SK-N-DZ (cell line): ENCODE measurements at regions not wholly inside any gene's neighbourhood (a gene's known extent, or its start where the extent isn't known, plus 50 kb on each side); places are given as distances from the start of the nearest gene placed in this dataset.
"Not testable (repeated sequence)": the region's sequence is repeated elsewhere in the genome, so short reads cannot be mapped to it uniquely, and the experiment has no call there.

Experiments used
- DNase-seq: peaks from one replicate; pipeline ENCODE4 v3.0.0-alpha.2; 2015; ENCODE audit warnings: low spot score

- DNase-seq, result no peak
These were observed 70.0 kb downstream of the MZT1 start for GRCh38 chr13:72657379-72657778.

GRCh38 chr13:72656357-72656756, 71.1 kb downstream of the MZT1 start:
- no peak for DNase-seq

DNA sequence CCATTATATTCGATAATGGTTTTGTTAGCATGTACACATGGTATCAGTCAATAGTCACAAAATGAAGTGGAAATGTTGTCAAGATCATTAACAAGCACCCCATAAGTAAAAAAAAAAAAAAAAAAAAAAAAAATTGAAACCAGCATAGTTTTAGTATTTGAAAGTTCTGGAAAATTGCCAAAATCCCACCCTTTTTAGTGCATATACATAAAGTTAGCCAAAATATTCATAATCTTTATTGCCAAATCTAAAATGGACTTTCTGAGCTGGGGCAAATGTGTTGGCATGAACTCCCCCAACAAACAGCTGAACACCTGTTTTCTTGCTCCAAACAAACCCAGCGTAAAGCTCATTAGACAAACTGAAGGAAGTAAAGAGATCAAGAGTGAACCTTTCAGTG, 73.9 kb downstream of the MZT1 start:
- no peak for DNase-seq

GRCh38 chr13:72652681-72653080, 74.7 kb downstream of the MZT1 start:
- DNase-seq, result no peak

- peak; percentile 68 for DNase-seq
These were observed 76.3 kb downstream of the MZT1 start for GRCh38 chr13:72651144-72651543.

DNA sequence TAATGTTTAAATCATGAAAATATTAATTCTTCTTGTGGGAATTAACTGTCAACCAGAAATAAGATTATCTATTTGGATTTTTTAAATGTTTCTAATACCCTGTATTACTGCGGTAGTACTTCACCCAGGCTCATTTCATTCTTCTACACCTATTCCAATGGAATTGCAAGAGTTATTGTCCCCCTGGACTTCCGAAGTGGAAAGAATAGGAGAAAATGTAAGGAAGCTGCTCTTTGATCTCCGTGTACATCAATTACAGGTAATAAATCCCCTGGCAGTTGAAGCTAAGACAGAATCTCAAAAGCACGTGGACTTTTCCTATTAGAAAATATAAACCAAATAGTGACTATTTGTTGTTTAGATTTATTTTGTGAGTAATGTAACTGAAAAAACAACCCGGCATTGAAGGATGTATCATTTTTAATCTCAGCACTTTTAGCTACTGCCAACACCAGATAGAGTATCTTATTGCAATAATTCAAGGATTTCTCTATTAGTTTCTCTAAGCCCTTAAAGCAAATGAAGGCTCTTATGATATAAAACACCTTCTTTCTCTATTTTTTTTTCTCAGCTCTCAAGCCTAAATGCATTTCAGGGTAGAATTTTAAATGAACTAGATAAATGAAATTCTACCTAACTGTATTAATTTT, 77.3 kb downstream of the MZT1 start:
- no peak for DNase-seq

- DNase-seq, result peak; percentile 28
These were observed 78.8 kb downstream of the MZT1 start for GRCh38 chr13:72648513-72649065.

- no peak for DNase-seq
These were observed 80.0 kb downstream of the MZT1 start for GRCh38 chr13:72647422-72647821.

DNA sequence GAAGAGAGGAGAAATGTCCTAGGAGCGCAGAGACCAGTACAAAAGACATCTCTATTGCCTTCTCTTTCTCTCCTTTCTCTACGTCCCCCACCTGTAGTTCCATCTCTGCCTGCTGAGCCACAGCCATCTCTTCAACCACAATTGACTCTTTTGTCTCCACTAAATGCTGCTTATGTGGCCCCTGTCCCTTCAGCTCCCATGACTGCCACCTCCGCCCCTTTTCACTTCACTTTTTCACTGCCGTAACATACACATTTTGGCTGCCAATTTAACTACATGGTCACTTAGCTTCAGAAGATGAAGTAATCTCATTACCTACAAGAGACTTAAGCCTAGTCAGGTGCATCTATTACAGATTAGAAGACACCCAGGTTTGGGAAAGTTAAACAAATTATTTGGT, 81.9 kb downstream of the MZT1 start:
- no peak for DNase-seq

DNA sequence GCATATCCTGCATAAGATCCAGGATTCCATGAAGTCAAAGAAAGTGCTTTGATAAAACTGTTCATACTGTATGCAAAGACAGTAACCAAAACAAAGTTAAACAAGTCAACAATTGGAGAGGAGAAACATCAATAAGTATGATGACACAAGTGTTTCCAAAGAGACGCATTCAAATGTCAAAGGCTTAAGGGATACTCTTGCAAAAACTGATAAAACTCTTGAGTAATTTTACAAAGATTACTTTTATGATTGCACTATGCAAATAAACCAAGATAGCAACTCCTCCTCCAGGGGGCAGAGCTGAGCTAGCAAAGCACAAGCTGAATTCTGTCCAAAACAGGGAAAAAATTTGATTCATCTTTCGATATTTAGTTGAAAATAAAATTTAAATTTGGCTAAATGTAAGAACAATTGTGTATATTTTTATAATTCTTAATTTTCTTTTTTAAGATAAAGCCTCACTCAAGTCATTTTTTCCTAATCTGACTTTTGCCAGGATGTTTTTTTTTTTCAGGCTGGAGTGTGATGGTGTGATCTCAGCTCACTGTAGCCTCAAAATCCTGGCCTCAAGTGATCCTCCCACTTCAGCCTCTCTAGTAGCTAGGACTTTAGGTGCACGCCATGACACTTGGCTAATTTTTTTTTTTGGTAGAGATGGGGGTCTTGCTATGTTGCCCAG, 84.0 kb downstream of the MZT1 start:
- peak; percentile 13 for DNase-seq

GRCh38 chr13:72639377-72639776, 88.1 kb downstream of the MZT1 start:
- DNase-seq, result no peak

DNA sequence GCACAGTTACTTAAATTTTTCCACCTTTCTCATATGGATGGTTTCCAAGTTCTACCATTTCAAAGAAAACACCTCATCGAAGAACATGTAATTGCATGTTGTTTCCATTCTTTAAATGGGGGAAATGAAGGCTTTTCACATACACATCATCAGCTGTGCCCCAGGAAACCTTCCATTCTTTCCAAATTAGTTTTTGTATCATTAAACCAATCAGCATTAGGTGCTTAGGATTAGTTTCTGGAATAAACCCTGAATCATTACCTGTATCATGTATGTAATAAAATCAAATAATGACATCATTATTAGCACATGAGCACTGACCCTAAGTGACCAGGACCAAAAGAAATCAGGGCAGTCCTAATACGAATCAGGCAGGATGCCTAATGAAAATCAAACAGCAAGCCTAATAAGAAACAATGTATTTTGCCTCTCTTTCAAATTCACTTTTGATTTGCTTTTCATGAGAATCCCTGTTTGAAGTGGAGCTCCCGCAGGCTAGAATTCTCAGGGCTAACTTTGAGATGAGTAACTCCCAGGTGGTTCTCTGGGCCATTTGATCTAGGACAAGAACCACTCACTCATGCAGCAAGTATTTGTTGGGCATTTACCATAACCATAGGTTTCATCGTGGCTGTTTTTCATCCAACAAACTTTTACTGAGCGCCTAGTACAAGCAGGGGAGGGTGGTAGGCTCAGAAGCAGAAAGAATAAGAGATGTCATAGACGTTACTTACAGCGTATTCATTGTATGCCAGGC, 89.2 kb downstream of the MZT1 start:
- no peak for DNase-seq

DNA sequence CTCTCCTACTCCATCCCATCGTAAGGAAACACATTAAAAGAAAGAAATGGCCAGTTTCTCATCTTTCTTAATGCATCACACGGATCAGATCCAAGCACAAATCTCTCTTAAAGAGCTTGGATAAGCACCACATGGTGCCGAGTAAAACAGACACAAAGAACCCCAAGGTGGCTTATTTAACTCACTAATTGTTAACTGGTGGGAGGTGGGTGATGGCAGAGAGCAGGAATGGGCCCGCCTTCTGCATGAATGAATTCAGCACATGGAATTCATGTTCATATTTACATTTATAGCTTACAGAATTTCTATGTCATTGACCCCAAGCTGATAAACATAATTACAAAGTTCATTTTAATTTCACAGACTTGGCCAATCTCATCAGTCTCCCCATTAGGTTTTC, 89.9 kb downstream of the MZT1 start:
- DNase-seq, result no peak

GRCh38 chr13:72634859-72635258, 92.6 kb downstream of the MZT1 start:
- DNase-seq, result no peak

GRCh38 chr13:72622546-72622945, 104.9 kb downstream of the MZT1 start:
- DNase-seq, result no peak

DNA sequence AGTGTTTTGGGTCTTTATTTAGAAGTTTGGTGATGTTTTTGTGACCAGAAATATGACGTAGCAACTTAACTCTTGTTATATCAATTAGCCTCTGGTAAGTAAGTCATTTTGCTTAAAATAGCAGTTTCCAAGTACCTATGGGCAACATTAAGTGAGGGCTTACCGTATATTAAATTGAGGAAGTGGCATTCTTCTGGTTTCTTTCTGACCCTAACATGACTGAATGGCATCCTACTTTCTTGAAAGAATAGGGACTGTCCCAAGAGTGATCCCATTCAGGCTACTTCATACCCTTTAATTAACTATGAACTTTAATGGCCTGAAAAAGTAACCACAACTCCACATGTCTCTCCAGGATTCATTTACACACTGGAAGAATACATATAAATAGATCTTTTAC, 106.6 kb downstream of the MZT1 start:
- DNase-seq, result no peak

GRCh38 chr13:72617951-72618350, 109.5 kb downstream of the MZT1 start:
- no peak for DNase-seq

DNA sequence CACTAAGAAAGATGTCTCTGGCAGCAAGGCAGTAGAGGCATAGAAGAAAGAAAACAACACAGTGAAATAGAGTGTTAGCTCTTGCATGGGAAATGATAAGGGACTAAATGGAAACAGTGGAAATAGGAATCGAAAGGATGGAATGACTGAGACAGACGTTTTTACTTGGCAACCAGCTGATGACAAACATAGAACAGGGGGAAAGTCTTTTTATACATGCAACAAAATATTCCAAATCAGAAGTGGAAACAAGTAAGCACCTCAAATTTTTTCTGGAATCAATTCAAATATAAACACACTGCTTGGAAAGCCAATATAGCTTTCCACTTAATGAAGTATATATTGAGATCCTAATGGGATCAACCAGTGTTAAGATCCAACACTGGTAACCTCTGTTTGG, 110.2 kb downstream of the MZT1 start:
- DNase-seq, result no peak

DNA sequence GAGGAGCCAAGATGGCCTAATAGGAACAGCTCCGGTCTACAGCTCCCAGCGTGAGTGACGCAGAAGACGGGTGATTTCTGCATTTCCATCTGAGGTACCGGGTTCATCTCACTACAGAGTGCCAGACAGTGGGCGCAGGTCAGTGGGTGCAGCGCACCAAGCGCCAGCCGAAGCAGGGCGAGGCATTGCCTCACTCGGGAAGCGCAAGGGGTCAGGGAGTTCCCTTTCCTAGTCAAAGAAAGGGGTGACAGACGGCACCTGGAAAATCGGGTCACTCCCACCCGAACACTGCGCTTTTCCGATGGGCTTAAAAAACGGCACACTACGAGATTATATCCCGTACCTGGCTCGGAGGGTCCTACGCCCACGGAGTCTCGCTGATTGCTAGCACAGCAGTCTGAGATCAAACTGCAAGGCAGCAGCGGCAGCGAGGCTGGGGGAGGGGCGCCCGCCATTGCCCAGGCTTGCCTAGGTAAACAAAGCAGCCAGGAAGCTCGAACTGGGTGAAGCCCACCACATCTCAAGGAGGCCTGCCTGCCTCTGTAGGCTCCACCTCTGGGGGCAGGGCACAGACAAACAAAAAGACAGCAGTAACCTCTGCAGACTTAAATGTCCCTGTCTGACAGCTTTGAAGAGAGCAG, 117.1 kb downstream of the MZT1 start:
- not testable (repeated sequence) for DNase-seq

DNA sequence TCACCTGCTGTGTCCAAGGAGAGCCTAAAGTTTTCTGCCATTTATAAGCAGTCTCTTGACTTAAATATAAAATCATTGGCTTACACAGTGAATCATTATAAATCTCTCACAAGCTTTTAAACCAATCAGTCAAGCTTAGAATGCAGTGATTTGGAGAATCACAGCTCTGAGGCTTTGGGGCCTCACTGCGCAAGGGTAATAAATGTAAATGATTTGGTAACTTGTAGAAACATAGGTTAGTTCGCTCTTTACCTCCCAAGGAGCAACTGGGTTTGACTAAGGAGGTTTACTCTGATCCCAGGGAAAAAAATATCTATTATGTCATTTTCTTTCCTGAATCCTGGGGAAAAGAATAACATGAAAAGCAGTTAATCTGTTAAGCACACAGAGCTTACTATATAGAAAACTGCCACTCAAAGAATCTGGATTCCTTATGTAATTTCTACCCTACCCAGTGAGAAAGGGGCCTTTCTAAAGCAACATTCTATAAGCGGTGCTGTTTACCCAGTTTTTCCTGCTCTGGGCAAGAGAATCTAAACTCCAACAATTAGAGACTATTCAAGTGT, 128.2 kb downstream of the MZT1 start:
- DNase-seq, result no peak

GRCh38 chr13:72590091-72590740, 137.2 kb downstream of the MZT1 start:
- DNase-seq, result no peak
